C4-2B (cell line): ENCODE measurements at regions not wholly inside any gene's neighbourhood (a gene's known extent, or its start where the extent isn't known, plus 50 kb on each side); places are given as distances from the start of the nearest gene placed in this dataset.

ENCODE experiments used
- H3K27ac ChIP-seq: fragments of 450-650 bp; 2 replicates; pipeline ENCODE4 v1.5.1; 2017
- ZFX ChIP-seq: fragments of 450-650 bp; IDR thresholded peaks from 2 replicates; pipeline ENCODE4 v1.6.1; 2017
- TF ChIP-seq, protein P1 (sequence below): fragments of 450-650 bp; conservative IDR thresholded peaks from 2 replicates; pipeline ENCODE4 v1.5.1; 2017; ENCODE audit warnings: mild to moderate bottlenecking

- H3K27ac ChIP-seq: no peak overlapping the region
Measured at GRCh38 chr10:4775808-4776207, 50.2 kb upstream of the AKR1E2 start.

GRCh38 chr10:4772202-4772570 lies 53.8 kb upstream of the AKR1E2 start:
- H3K27ac ChIP-seq: no peak overlapping the region
- TF ChIP-seq ZFX: no peak
- TF ChIP-seq, protein P1, sequence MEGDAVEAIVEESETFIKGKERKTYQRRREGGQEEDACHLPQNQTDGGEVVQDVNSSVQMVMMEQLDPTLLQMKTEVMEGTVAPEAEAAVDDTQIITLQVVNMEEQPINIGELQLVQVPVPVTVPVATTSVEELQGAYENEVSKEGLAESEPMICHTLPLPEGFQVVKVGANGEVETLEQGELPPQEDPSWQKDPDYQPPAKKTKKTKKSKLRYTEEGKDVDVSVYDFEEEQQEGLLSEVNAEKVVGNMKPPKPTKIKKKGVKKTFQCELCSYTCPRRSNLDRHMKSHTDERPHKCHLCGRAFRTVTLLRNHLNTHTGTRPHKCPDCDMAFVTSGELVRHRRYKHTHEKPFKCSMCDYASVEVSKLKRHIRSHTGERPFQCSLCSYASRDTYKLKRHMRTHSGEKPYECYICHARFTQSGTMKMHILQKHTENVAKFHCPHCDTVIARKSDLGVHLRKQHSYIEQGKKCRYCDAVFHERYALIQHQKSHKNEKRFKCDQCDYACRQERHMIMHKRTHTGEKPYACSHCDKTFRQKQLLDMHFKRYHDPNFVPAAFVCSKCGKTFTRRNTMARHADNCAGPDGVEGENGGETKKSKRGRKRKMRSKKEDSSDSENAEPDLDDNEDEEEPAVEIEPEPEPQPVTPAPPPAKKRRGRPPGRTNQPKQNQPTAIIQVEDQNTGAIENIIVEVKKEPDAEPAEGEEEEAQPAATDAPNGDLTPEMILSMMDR: no peak

More at GRCh38 chr10:4775808-4776207, 50.2 kb upstream of the AKR1E2 start:
- TF ChIP-seq ZFX: no peak
- TF ChIP-seq, protein P1: no peak

DNA sequence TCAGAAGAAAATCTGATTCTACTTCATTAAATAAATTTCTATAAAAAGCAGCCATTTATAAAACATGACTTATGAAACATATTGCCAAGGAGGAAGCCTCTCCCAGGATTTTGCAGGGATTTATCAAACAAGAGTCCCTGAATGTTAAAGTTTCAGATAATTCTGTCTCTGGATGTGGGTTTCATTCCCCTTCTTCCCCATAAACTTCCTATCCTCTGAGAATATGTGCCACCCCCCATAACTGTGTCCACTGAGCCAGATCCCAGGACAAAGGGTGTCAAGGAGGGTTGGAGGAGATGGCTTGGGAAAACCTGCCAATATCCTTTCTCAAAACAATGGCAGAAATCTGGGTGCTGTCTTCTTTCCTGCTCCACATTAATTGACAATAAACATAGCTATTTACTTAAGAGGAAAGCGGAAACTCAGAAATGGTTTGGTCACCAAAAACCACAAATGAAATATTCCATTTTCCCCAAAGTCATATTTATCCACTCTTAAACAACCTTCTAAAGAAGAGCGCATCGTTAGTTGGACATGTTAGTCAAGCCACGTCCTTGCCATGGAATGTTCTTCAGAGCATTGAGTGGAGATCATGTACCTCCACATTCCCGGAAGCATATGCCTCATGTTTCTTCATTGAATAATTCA lies 54.3 kb upstream of the AKR1E2 start:
- TF ChIP-seq ZFX: no peak
- TF ChIP-seq, protein P1: no peak; the same call in 1 of the 2 replicates
- no peak overlapping the region for H3K27ac ChIP-seq

DNA sequence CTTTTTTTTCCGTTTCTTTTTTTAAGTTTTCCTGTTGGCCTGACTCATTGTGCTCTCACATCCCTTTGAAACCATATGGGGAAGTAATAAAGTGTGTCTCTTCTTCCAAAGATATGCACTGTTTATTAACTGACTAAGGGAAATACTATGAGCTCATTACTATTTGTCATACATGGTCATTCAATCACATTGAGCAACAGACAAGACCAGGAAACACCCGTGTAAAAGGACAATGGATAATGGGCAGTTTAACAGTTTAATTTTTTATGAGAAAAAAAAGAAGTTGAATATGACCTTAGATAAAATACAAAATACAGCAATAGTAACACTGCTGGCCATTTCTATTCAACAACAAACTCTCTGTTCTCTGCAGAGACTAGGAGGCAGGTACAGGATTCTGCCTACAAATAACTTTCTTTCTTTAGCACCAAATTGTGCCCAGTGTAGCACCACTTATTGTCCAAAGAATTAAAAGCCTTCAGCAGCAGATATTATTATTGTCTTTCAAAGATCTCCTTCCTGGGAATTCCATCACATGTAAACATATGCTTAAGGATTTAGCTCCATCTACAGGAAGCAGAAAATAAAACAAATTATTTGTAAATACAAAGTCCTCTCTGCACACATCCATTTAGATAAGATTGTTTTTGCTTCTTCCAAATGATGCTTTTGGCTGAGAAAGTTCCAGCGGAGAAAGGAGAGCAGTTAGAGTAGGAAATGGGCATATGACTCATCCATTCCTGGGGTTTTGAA lies 55.0 kb upstream of the AKR1E2 start:
- H3K27ac ChIP-seq: no peak overlapping the region
- TF ChIP-seq, protein P1: peak; percentile 64
- TF ChIP-seq ZFX: no peak

GRCh38 chr10:4768416-4768815 lies 57.6 kb upstream of the AKR1E2 start:
- no peak overlapping the region for H3K27ac ChIP-seq
- TF ChIP-seq ZFX: no peak
- TF ChIP-seq, protein P1: no peak

GRCh38 chr10:4767033-4767814 lies 58.8 kb upstream of the AKR1E2 start:
- no peak for TF ChIP-seq ZFX
- TF ChIP-seq, protein P1: peak; percentile 65

DNA sequence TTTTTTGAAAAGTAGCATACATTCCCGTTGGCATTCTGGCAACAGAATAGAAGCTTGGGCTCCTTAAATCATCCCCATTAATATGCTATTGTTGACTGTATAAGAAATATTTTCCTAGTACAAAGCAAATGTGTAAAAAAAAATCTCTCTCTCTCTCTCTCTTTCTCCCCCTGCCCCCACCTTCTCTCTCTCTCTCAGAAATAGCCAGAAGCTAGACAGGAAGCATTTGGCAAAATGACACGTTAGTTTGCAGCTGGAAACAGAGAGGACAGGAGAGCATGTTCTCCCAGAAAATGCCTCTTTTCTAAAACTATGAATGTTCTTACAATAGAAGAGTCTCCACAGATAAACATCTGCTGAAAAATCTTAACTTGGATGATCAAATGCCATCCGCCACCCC lies 59.6 kb upstream of the AKR1E2 start:
- H3K27ac ChIP-seq: no peak overlapping the region
- TF ChIP-seq, protein P1: no peak
- no peak for TF ChIP-seq ZFX

More at GRCh38 chr10:4767033-4767814, 58.8 kb upstream of the AKR1E2 start:
- H3K27ac ChIP-seq: no peak overlapping the region
